ENCODE measurements at regions not wholly inside any gene's neighbourhood (a gene's known extent, or its start where the extent isn't known, plus 50 kb on each side); places are given as distances from the start of the nearest gene placed in this dataset.

GRCh38 chr7:155220903-155221302, 76.8 kb upstream of the INSIG1 start:
- dilution Hi-C loops (cut with MboI; ENCODE audit: extremely low pct_ligation_motif_present, low sequenced_read_pairs) = no loop called here
- no peak overlapping the region for H3K4me2 ChIP-seq (ENCODE audit: control insufficient read depth, extremely low read depth, insufficient read depth, low read depth, low read length)
- peaks cover 11% of the 10 kb centered on the region for H3K4me1 ChIP-seq (ENCODE audit: control insufficient read depth, extremely low read depth, insufficient read depth, low read length)
- H4K20me1 ChIP-seq (ENCODE audit: control insufficient read depth, extremely low read depth, insufficient read depth, low read length) = no peaks in the 10 kb centered on the region
- no peak overlapping the region for H3K27ac ChIP-seq (ENCODE audit: control insufficient read depth, insufficient read depth, low read length)
- no peaks in the 10 kb centered on the region for H3K36me3 ChIP-seq (ENCODE audit: control insufficient read depth in 2 of 2, extremely low read depth in 1 of 2, insufficient read depth in 2 of 2, low read length in 2 of 2)
- H3K9me3 ChIP-seq (ENCODE audit: control insufficient read depth, low read depth, low read length) = no peaks in the 10 kb centered on the region
- no peak for FAIRE-seq
- no peaks in the 10 kb centered on the region for H3K9me1 ChIP-seq (ENCODE audit: control insufficient read depth, extremely low read depth, insufficient read depth, low read length)
- TF ChIP-seq CTCF (optimal IDR thresholded peaks at IDR 0.05 in 1 of 3, IDR thresholded peaks at IDR 0.05 in 1 of 3, conservative IDR thresholded peaks at IDR 0.05 in 1 of 3; ENCODE audit: extremely low read depth in 1 of 3, insufficient read depth in 2 of 3, low read length in 3 of 3) = no peak
- no peak for TF ChIP-seq EZH2 (IDR thresholded peaks at IDR 0.05; ENCODE audit: low read length)
- no peaks in the 10 kb centered on the region for H3K79me2 ChIP-seq (ENCODE audit: control insufficient read depth, insufficient read depth, low read length)
- no peak overlapping the region for H3K4me3 ChIP-seq (ENCODE audit: control insufficient read depth in 2 of 3, extremely low read depth in 1 of 3, insufficient read depth in 2 of 3, low read depth in 1 of 3, low read length in 3 of 3)
- no peak for DNase-seq (ENCODE audit: low read depth, low spot score)
- no peak overlapping the region for H2AFZ ChIP-seq (ENCODE audit: control insufficient read depth, low read length)
- peaks cover 4% of the 10 kb centered on the region for H3K27me3 ChIP-seq (ENCODE audit: control insufficient read depth, extremely low read depth, insufficient read depth, low read length)
- H3K9ac ChIP-seq (ENCODE audit: control insufficient read depth, extremely low read depth, insufficient read depth, low read length) = no peak overlapping the region

- H3K9me1 ChIP-seq (ENCODE audit: control insufficient read depth, extremely low read depth, insufficient read depth, low read length) = no peaks in the 10 kb centered on the region
- H3K36me3 ChIP-seq (ENCODE audit: control insufficient read depth in 2 of 2, extremely low read depth in 1 of 2, insufficient read depth in 2 of 2, low read length in 2 of 2) = no peaks in the 10 kb centered on the region
- H3K9ac ChIP-seq (ENCODE audit: control insufficient read depth, extremely low read depth, insufficient read depth, low read length) = no peak overlapping the region
- no peak overlapping the region for H3K4me3 ChIP-seq (ENCODE audit: control insufficient read depth in 2 of 3, extremely low read depth in 1 of 3, insufficient read depth in 2 of 3, low read depth in 1 of 3, low read length in 3 of 3)
- H4K20me1 ChIP-seq (ENCODE audit: control insufficient read depth, extremely low read depth, insufficient read depth, low read length) = no peaks in the 10 kb centered on the region
- DNase-seq (ENCODE audit: low read depth, low spot score) = no peak
- no peak overlapping the region for H3K4me2 ChIP-seq (ENCODE audit: control insufficient read depth, extremely low read depth, insufficient read depth, low read depth, low read length)
- no peak overlapping the region for H3K27ac ChIP-seq (ENCODE audit: control insufficient read depth, insufficient read depth, low read length)
- H3K4me1 ChIP-seq (ENCODE audit: control insufficient read depth, extremely low read depth, insufficient read depth, low read length) = peaks cover 11% of the 10 kb centered on the region
- FAIRE-seq = no peak
- H2AFZ ChIP-seq (ENCODE audit: control insufficient read depth, low read length) = no peak overlapping the region
- peaks cover 4% of the 10 kb centered on the region for H3K27me3 ChIP-seq (ENCODE audit: control insufficient read depth, extremely low read depth, insufficient read depth, low read length)
- TF ChIP-seq CTCF (optimal IDR thresholded peaks at IDR 0.05 in 1 of 3, IDR thresholded peaks at IDR 0.05 in 1 of 3, conservative IDR thresholded peaks at IDR 0.05 in 1 of 3; ENCODE audit: extremely low read depth in 1 of 3, insufficient read depth in 2 of 3, low read length in 3 of 3) = no peak
- TF ChIP-seq EZH2 (IDR thresholded peaks at IDR 0.05; ENCODE audit: low read length) = no peak
- dilution Hi-C loops (cut with MboI; ENCODE audit: extremely low pct_ligation_motif_present, low sequenced_read_pairs) = no loop called here
- H3K9me3 ChIP-seq (ENCODE audit: control insufficient read depth, low read depth, low read length) = no peaks in the 10 kb centered on the region
- no peaks in the 10 kb centered on the region for H3K79me2 ChIP-seq (ENCODE audit: control insufficient read depth, insufficient read depth, low read length)
Observed at GRCh38 chr7:155221547-155221946, 76.1 kb upstream of the INSIG1 start.

Data from keratinocyte (primary cell).